ENCODE measurements at regions not wholly inside any gene's neighbourhood (a gene's known extent, or its start where the extent isn't known, plus 50 kb on each side); places are given as distances from the start of the nearest gene placed in this dataset.

DNA sequence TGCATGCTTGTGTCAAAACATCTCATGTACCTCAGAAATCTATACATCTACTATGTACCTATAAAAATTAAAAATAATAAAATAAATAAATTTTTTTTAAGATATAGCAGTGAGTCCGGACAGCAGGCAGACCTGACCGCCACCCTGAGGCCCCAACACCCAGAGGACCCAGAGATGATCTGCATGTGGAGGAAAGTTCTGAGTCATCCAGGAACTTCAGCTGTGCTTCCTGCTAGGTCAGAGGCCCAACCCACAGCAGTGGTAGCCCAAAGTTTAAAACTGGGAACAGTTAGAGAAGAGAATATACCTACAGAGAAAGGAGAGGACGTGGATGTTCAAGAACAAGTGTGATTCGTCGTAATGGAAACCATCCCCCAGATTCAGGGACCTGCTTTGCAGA is 683.7 kb upstream of the NRP1 start:
- no peak for TF ChIP-seq POLR2AphosphoS5 (IDR thresholded peaks at IDR 0.05; ENCODE audit: low read depth, low read length)
- no peak for TF ChIP-seq TAF1 (IDR thresholded peaks at IDR 0.05; ENCODE audit: borderline replicate concordance, insufficient read depth, low read length)
- TF ChIP-seq, protein P1, sequence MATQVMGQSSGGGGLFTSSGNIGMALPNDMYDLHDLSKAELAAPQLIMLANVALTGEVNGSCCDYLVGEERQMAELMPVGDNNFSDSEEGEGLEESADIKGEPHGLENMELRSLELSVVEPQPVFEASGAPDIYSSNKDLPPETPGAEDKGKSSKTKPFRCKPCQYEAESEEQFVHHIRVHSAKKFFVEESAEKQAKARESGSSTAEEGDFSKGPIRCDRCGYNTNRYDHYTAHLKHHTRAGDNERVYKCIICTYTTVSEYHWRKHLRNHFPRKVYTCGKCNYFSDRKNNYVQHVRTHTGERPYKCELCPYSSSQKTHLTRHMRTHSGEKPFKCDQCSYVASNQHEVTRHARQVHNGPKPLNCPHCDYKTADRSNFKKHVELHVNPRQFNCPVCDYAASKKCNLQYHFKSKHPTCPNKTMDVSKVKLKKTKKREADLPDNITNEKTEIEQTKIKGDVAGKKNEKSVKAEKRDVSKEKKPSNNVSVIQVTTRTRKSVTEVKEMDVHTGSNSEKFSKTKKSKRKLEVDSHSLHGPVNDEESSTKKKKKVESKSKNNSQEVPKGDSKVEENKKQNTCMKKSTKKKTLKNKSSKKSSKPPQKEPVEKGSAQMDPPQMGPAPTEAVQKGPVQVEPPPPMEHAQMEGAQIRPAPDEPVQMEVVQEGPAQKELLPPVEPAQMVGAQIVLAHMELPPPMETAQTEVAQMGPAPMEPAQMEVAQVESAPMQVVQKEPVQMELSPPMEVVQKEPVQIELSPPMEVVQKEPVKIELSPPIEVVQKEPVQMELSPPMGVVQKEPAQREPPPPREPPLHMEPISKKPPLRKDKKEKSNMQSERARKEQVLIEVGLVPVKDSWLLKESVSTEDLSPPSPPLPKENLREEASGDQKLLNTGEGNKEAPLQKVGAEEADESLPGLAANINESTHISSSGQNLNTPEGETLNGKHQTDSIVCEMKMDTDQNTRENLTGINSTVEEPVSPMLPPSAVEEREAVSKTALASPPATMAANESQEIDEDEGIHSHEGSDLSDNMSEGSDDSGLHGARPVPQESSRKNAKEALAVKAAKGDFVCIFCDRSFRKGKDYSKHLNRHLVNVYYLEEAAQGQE (IDR thresholded peaks at IDR 0.05; ENCODE audit: insufficient read depth in 1 of 2, low read depth in 2 of 2, low read length in 2 of 2), result no peak
- no peak for TF ChIP-seq SIN3A (IDR thresholded peaks at IDR 0.05; ENCODE audit: borderline replicate concordance, insufficient read depth, low read length)

Data from PFSK-1 (cell line).